ENCODE measurements at regions not wholly inside any gene's neighbourhood (a gene's known extent, or its start where the extent isn't known, plus 50 kb on each side); places are given as distances from the start of the nearest gene placed in this dataset.

GRCh38 chr1:168974117-168974516 is 132.4 kb upstream of the ATP1B1 start:
- no peak for TF ChIP-seq ARNTL (CRISPR knock-in tag; IDR thresholded peaks at IDR 0.05; ENCODE audit: borderline replicate concordance, low read depth)
- TF ChIP-seq BACH2 (CRISPR knock-in tag; IDR thresholded peaks at IDR 0.05; ENCODE audit: borderline replicate concordance) = no peak
- no peak for TF ChIP-seq ZC3H10 (CRISPR knock-in tag; IDR thresholded peaks at IDR 0.05)
- TF ChIP-seq POU6F1 (CRISPR knock-in tag; IDR thresholded peaks at IDR 0.05; ENCODE audit: borderline replicate concordance, low read depth) = no peak
- no peak for TF ChIP-seq RARB (CRISPR knock-in tag; IDR thresholded peaks at IDR 0.05)
- no peak for TF ChIP-seq PATZ1 (CRISPR knock-in tag; IDR thresholded peaks at IDR 0.05; ENCODE audit: borderline replicate concordance)
- no peak for TF ChIP-seq ZNF8 (CRISPR knock-in tag; IDR thresholded peaks at IDR 0.05)
- TF ChIP-seq GLIS3 (CRISPR knock-in tag; IDR thresholded peaks at IDR 0.05) = no peak
- TF ChIP-seq ZNF565 (CRISPR knock-in tag; conservative IDR thresholded peaks at IDR 0.05; ENCODE audit: low read depth) = no peak
- no peak for TF ChIP-seq TOX (CRISPR knock-in tag; IDR thresholded peaks at IDR 0.05; ENCODE audit: borderline replicate concordance)
- TF ChIP-seq TCF4 (CRISPR knock-in tag; IDR thresholded peaks at IDR 0.05; ENCODE audit: borderline replicate concordance) = no peak
- no peak for ATAC-seq

- no peak for TF ChIP-seq CREB5 (CRISPR knock-in tag; IDR thresholded peaks at IDR 0.05; ENCODE audit: low read depth)
- no peak for TF ChIP-seq ISL1 (CRISPR knock-in tag; IDR thresholded peaks at IDR 0.05)
- TF ChIP-seq PPARA (CRISPR knock-in tag; IDR thresholded peaks at IDR 0.05; ENCODE audit: borderline replicate concordance) = no peak
- no peak for TF ChIP-seq ZNF565 (CRISPR knock-in tag; conservative IDR thresholded peaks at IDR 0.05; ENCODE audit: low read depth)
- TF ChIP-seq ESRRG (CRISPR knock-in tag; IDR thresholded peaks at IDR 0.05) = no peak
- no peak for TF ChIP-seq OSR1 (CRISPR knock-in tag; IDR thresholded peaks at IDR 0.05)
- TF ChIP-seq ZNF8 (CRISPR knock-in tag; IDR thresholded peaks at IDR 0.05) = no peak
- TF ChIP-seq TSHZ2 (CRISPR knock-in tag; IDR thresholded peaks at IDR 0.05) = no peak
- no peak for TF ChIP-seq ZNF70 (CRISPR knock-in tag; IDR thresholded peaks at IDR 0.05)
- no peak for TF ChIP-seq CSDC2 (CRISPR knock-in tag; IDR thresholded peaks at IDR 0.05)
- no peak for TF ChIP-seq BACH2 (CRISPR knock-in tag; IDR thresholded peaks at IDR 0.05; ENCODE audit: borderline replicate concordance)
- TF ChIP-seq RARB (CRISPR knock-in tag; IDR thresholded peaks at IDR 0.05) = no peak
- TF ChIP-seq TOX (CRISPR knock-in tag; IDR thresholded peaks at IDR 0.05; ENCODE audit: borderline replicate concordance) = no peak
- no peak for TF ChIP-seq CSRNP3 (CRISPR knock-in tag; IDR thresholded peaks at IDR 0.05)
- TF ChIP-seq ARNTL (CRISPR knock-in tag; IDR thresholded peaks at IDR 0.05; ENCODE audit: borderline replicate concordance, low read depth) = no peak
- ATAC-seq = no peak
These were observed 131.9 kb upstream of the ATP1B1 start for GRCh38 chr1:168974611-168975010.

- no peak for ATAC-seq
- no peak for TF ChIP-seq ZNF565 (CRISPR knock-in tag; conservative IDR thresholded peaks at IDR 0.05; ENCODE audit: low read depth)
- no peak for TF ChIP-seq TOX (CRISPR knock-in tag; IDR thresholded peaks at IDR 0.05; ENCODE audit: borderline replicate concordance)
- TF ChIP-seq ZC3H10 (CRISPR knock-in tag; IDR thresholded peaks at IDR 0.05) = no peak
- no peak for TF ChIP-seq TSHZ2 (CRISPR knock-in tag; IDR thresholded peaks at IDR 0.05)
- no peak for TF ChIP-seq RARB (CRISPR knock-in tag; IDR thresholded peaks at IDR 0.05)
- no peak for TF ChIP-seq PPARA (CRISPR knock-in tag; IDR thresholded peaks at IDR 0.05; ENCODE audit: borderline replicate concordance)
- TF ChIP-seq SNAI2 (CRISPR knock-in tag; IDR thresholded peaks at IDR 0.05) = no peak
- no peak for TF ChIP-seq PATZ1 (CRISPR knock-in tag; IDR thresholded peaks at IDR 0.05; ENCODE audit: borderline replicate concordance)
- no peak for TF ChIP-seq ARNTL (CRISPR knock-in tag; IDR thresholded peaks at IDR 0.05; ENCODE audit: borderline replicate concordance, low read depth)
- no peak for TF ChIP-seq BACH2 (CRISPR knock-in tag; IDR thresholded peaks at IDR 0.05; ENCODE audit: borderline replicate concordance)
- TF ChIP-seq ESRRG (CRISPR knock-in tag; IDR thresholded peaks at IDR 0.05) = no peak
These were observed 130.2 kb upstream of the ATP1B1 start for GRCh38 chr1:168976267-168976666.
